Thyroid gland (tissue), 4 donors: ENCODE measurements at regions not wholly inside any gene's neighbourhood (a gene's known extent, or its start where the extent isn't known, plus 50 kb on each side); places are given as distances from the start of the nearest gene placed in this dataset.

Experiments used
- DNase-seq, 2 donors: peaks; one replicate each; pipeline ENCODE4 v3.0.0-alpha.2; 2019
- H3K27ac ChIP-seq, 3 donors: fragments of 200-600 bp; sonication (generic); 1 replicate in 2 of 3; 2 replicates in 1 of 3; pipeline ENCODE4 v1.5.1; 2016 to 2019; ENCODE audit warnings: mild to moderate bottlenecking in 1 of 3, moderate library complexity in 1 of 3
- H3K27me3 ChIP-seq: fragments of 200-600 bp; sonication (generic); one replicate; pipeline ENCODE4 v1.5.1; 2019
- H3K36me3 ChIP-seq, 2 donors: fragments of 200-600 bp; sonication (generic); one replicate each; pipeline ENCODE4 v1.5.1; 2016 to 2019
- H3K4me1 ChIP-seq, 2 donors: fragments of 200-600 bp; sonication (generic); one replicate each; pipeline ENCODE4 v1.5.1; 2017 to 2019
- H3K4me3 ChIP-seq, 3 donors: fragments of 200-600 bp; sonication (generic); replicated peaks in 1 of 3; 1 replicate in 2 of 3; 2 replicates in 1 of 3; pipeline ENCODE4 v1.5.1; 2016; ENCODE audit warnings: mild to moderate bottlenecking in 1 of 3
- H3K9me3 ChIP-seq: fragments of 200-600 bp; sonication (generic); one replicate; pipeline ENCODE4 v1.5.1; 2017
- POLR2A ChIP-seq, 2 donors: fragments of 450-650 bp; IDR thresholded peaks; one replicate each; pipeline ENCODE4 v1.6.1; 2017; ENCODE audit warnings: antibody characterized with exemption in 2 of 2, mild to moderate bottlenecking in 2 of 2, moderate library complexity in 1 of 2
- WGBS, 2 donors: methylation state at CpG; one replicate each; pipeline ENCODE4 v1.1.5; 2017; 5-methylcytosine and 5-hydroxymethylcytosine counted together
- intact Hi-C: fragments of 100-400 bp; cut with DNase I; formaldehyde crosslinking; loops from one replicate; pipeline ENCODE4 v1.15.1; 2023
- TF ChIP-seq, protein P1 (sequence below), 6 experiments: fragments of 200-600 bp in 3 of 6; fragments of 450-650 bp in 3 of 6; sonication (generic) in 3 of 6; IDR thresholded peaks; one replicate each; pipeline ENCODE4 v1.5.1; 2016 to 2019; ENCODE audit warnings: antibody characterized with exemption in 6 of 6, mild to moderate bottlenecking in 2 of 6, inconsistent platforms in 1 of 6, moderate library complexity in 1 of 6

DNA sequence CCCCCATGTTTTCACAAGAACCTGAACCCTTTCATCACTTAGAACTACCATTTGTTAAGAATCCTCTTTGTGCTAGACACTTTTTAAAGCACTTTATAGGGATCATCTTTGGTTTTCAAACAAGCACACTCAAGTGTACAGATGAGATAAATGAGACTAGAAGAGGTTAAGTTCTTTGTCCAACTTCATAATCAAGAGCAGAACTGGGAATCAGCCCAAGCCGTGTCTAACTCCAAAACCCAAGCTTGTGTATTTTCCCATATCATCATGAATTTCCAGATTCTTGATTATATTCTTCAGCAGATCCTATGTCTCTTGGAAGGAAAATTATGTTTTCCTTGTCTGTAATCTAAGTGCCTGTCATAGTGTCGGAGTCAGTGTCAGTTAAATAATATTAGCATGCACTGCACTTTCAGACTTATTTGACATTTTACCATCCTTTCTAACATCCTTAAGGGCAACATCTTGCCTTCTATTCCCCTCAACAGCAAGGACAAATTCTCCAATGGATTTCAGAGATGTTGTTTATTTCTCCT lies 123.0 kb upstream of the SETBP1 start:
- Histone ChIP-seq H3K4me3 (no peak overlapping the region), H3K36me3 (no peaks in the 10 kb centered on the region), H3K27me3 (no peaks in the 10 kb centered on the region), H3K9me3 (no peaks in the 10 kb centered on the region), H3K27ac (no peak overlapping the region), H3K4me1 (no peaks in the 10 kb centered on the region)
- 70 to 75% methylated on average over 2 of the region's 2 CpGs for WGBS, 2 donors
- TF ChIP-seq, protein P1, sequence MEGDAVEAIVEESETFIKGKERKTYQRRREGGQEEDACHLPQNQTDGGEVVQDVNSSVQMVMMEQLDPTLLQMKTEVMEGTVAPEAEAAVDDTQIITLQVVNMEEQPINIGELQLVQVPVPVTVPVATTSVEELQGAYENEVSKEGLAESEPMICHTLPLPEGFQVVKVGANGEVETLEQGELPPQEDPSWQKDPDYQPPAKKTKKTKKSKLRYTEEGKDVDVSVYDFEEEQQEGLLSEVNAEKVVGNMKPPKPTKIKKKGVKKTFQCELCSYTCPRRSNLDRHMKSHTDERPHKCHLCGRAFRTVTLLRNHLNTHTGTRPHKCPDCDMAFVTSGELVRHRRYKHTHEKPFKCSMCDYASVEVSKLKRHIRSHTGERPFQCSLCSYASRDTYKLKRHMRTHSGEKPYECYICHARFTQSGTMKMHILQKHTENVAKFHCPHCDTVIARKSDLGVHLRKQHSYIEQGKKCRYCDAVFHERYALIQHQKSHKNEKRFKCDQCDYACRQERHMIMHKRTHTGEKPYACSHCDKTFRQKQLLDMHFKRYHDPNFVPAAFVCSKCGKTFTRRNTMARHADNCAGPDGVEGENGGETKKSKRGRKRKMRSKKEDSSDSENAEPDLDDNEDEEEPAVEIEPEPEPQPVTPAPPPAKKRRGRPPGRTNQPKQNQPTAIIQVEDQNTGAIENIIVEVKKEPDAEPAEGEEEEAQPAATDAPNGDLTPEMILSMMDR (IDR thresholded peaks at IDR 0.05), result no peak
- TF ChIP-seq POLR2A (IDR thresholded peaks at IDR 0.05), result no peak
- DNase-seq, result no peak
- intact Hi-C loops, result no loop called here

DNA sequence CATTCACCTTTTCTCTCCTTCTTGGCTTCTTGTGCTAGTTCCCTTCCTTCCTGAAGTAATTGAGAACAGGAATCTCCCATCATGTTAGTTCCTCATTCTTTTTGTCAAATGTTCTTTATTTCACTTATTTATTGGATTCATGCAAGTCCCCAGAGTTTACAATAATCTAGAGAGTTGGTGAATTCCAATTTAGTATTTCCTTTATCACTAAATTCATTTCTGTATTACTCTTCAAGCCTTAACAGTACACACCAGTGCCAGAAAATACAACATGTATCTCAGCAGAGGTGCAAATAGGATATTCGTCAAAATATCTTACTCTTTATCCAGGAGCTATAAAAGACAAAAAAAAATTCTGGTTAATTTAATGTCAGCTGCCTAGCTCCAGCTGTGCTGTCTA lies 121.9 kb upstream of the SETBP1 start:
- H3K36me3 ChIP-seq, result no peaks in the 10 kb centered on the region
- no peak for TF ChIP-seq POLR2A (IDR thresholded peaks at IDR 0.05)
- TF ChIP-seq, protein P1 (IDR thresholded peaks at IDR 0.05), result no peak
- H3K9me3 ChIP-seq, result no peaks in the 10 kb centered on the region
- H3K27ac ChIP-seq, result no peak overlapping the region
- H3K4me3 ChIP-seq, result no peak overlapping the region
- no peaks in the 10 kb centered on the region for H3K4me1 ChIP-seq
- no peaks in the 10 kb centered on the region for H3K27me3 ChIP-seq
- 80 to 86% methylated on average over 1 of the region's 1 CpG for WGBS, 2 donors
- intact Hi-C loops, result no loop called here
- no peak for DNase-seq

DNA sequence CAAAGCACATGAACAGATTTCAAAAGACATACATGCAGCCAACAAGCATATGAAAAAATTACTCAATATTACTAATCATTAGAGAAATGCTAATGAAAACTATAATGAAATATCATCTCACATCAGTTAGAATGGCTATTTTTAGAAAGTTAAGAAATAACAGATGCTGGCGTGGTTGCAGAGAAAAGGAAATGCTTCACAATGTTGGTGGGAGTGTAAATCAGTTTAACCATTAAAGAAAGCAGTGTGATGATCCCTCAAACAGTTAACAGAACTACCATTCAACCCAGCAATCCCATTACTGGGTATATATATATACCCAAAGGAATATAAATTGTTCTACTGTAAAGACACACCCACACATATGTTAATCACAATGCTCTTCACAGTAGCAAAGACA lies 117.7 kb upstream of the SETBP1 start:
- TF ChIP-seq, protein P1 (IDR thresholded peaks at IDR 0.05), result no peak
- TF ChIP-seq POLR2A (IDR thresholded peaks at IDR 0.05), result no peak
- 65 to 70% methylated on average over 1 of the region's 1 CpG for WGBS, 2 donors
- H3K9me3 ChIP-seq, result no peaks in the 10 kb centered on the region
- no peaks in the 10 kb centered on the region for H3K36me3 ChIP-seq
- no peaks in the 10 kb centered on the region for H3K27me3 ChIP-seq
- H3K4me1 ChIP-seq, result peaks cover 0 to 2% of the 10 kb centered on the region in 2 donors
- H3K27ac ChIP-seq, result no peak overlapping the region
- DNase-seq, result no peak
- H3K4me3 ChIP-seq, result no peak overlapping the region
- intact Hi-C loops, result no loop called here

DNA sequence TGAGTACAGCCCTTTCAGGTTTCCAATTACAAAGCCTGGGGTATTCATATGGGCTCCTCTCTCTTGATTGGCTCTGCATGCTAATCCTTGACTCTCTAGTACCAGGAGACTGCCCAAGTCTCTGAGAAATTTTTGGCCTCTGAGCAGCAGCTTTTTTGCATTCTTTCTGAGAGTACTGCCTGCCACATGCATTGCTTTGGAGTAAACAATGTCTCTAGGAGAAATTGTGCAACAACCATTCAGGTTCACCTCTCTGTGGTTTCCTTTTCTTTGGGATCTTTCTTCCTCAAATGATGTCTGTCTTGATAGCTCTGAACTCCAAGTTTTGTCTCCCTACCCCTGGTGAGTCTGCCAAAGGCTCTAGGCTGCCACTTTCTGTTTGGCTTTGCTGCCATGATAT lies 115.8 kb upstream of the SETBP1 start:
- TF ChIP-seq, protein P1 (IDR thresholded peaks at IDR 0.05), result no peak
- Histone ChIP-seq H3K4me1 (peaks cover 0 to 9% of the 10 kb centered on the region in 2 donors), H3K4me3 (no peak overlapping the region), H3K9me3 (no peaks in the 10 kb centered on the region), H3K27ac (no peak overlapping the region), H3K27me3 (no peaks in the 10 kb centered on the region), H3K36me3 (no peaks in the 10 kb centered on the region)
- intact Hi-C loops, result no loop called here
- DNase-seq, result peak in 1 of 2 donors; percentile 17

DNA sequence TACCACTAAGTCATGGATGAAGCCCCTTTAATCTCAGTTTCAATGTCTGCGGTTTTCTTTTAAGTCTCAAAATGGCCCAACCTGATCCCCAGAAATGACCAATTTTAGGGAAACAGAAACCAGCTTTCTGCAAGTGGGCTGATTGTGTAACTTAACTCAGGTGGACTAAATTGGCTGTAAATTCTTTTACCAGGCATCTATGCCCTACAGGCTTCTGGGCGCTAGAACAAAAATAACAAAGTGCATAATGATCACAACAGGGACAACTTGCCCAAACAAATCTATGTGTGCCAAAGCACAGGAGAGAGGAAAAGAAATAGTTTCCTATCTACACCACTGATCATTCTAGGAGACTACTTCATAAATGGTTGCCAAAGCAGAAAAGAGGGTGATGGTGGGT lies 112.3 kb upstream of the SETBP1 start:
- no peaks in the 10 kb centered on the region for H3K9me3 ChIP-seq
- TF ChIP-seq, protein P1 (IDR thresholded peaks at IDR 0.05), result no peak
- no peak for TF ChIP-seq POLR2A (IDR thresholded peaks at IDR 0.05)
- H3K27me3 ChIP-seq, result no peaks in the 10 kb centered on the region
- H3K27ac ChIP-seq, result peak overlapping the region; percentile 9 to 50 (median 40)
- DNase-seq, result peak; percentile 14 to 15
- H3K4me3 ChIP-seq, result no peak overlapping the region
- intact Hi-C loops, result no loop called here
- WGBS, 2 donors, result 62 to 74% methylated on average over 2 of the region's 2 CpGs
- H3K36me3 ChIP-seq, result no peaks in the 10 kb centered on the region
- peaks cover 0 to 9% of the 10 kb centered on the region in 2 donors for H3K4me1 ChIP-seq
